Fibroblast of lung (primary cell): ENCODE measurements at regions not wholly inside any gene's neighbourhood (a gene's known extent, or its start where the extent isn't known, plus 50 kb on each side); places are given as distances from the start of the nearest gene placed in this dataset.
"Not testable (repeated sequence)": the region's sequence is repeated elsewhere in the genome, so short reads cannot be mapped to it uniquely, and the experiment has no call there.

ENCODE experiments used
- CTCF ChIP-seq, 2 donors: IDR thresholded peaks in 1 of 2; conservative IDR thresholded peaks in 1 of 2; 1 replicate in 1 of 2; 2 replicates in 1 of 2; pipeline ENCODE4 v1.5.1; 2011 to 2012; ENCODE audit warnings: low read length in 2 of 2, control low read depth in 1 of 2, inconsistent platforms in 1 of 2, low read depth in 1 of 2, mild to moderate bottlenecking in 1 of 2
- EZH2 ChIP-seq: IDR thresholded peaks from 2 replicates; pipeline ENCODE4 v1.5.1; 2012; ENCODE audit warnings: low read length, control low read depth, mild to moderate bottlenecking; ENCODE audit errors: missing control alignments

GRCh38 chr9:89695979-89696378 is 91.2 kb downstream of the GADD45G start:
- not testable (repeated sequence) for TF ChIP-seq CTCF (conservative IDR thresholded peaks at IDR 0.05 in 1 of 2, IDR thresholded peaks at IDR 0.05 in 1 of 2; ENCODE audit: low read depth in 1 of 2, low read length in 2 of 2); EZH2
